ENCODE measurements at regions not wholly inside any gene's neighbourhood (a gene's known extent, or its start where the extent isn't known, plus 50 kb on each side); places are given as distances from the start of the nearest gene placed in this dataset.
"Not testable (repeated sequence)": the region's sequence is repeated elsewhere in the genome, so short reads cannot be mapped to it uniquely, and the experiment has no call there.

DNA sequence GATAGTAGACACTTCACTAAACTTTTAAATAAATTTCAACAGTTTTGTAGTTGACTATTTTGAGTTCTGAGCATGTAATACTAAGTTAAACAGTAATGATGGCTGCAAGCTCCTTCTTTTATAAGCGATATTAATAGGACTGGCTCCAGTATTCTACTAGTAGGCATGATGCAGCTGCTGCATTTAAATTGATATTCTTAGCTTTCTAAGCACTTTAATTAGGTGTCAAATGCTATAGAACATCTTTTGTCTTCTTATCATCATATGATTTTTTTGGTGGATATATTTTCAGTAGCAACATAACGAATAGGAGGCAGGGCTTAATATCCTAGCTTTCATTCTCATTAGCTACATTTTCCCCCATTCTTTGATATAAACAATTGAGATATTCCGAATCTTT is 141.1 kb downstream of the FBXO4 start:
- H3K9ac ChIP-seq (ENCODE audit: insufficient read length, low read depth), result no peak overlapping the region
- H3K9me3 ChIP-seq (ENCODE audit: insufficient read depth, low read length), result no peaks in the 10 kb centered on the region
- TF ChIP-seq ZNF274 (IDR thresholded peaks at IDR 0.05; ENCODE audit: low read depth, low read length), result no peak
- no peak for TF ChIP-seq YY1 (IDR thresholded peaks at IDR 0.05; ENCODE audit: insufficient read depth, insufficient read length)
- TF ChIP-seq SUZ12 (IDR thresholded peaks at IDR 0.05; ENCODE audit: extremely low read depth, insufficient read depth, insufficient read length), result no peak
- H3K4me3 ChIP-seq (ENCODE audit: insufficient read length, low read depth), result no peak overlapping the region
- H3K4me1 ChIP-seq (ENCODE audit: insufficient read depth, insufficient read length), result no peaks in the 10 kb centered on the region
- DNase-seq (ENCODE audit: low read depth, low spot score), result no peak
- no peaks in the 10 kb centered on the region for H3K27me3 ChIP-seq (ENCODE audit: insufficient read depth, insufficient read length)
- no peaks in the 10 kb centered on the region for H3K36me3 ChIP-seq (ENCODE audit: insufficient read depth, insufficient read length, low read length)

DNA sequence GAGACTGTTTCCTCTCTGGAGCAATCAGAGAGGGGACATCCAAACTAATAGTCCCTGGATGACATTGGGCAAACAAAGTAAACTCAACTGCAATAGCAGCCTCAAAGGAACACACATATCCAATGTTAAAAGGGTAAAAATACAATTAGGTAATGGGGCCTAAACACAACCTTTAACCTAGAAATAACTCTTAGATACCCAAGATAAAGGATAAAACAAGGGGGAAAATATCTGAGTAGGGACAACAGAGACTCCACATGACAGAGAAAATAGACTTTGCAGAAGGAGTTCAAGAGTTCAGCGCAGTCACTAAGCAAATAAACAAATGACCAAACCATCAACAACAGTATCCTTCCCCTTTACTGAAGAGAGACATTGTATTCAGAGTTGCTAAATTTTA is 149.3 kb downstream of the FBXO4 start:
- Histone ChIP-seq H3K4me1 (ENCODE audit: insufficient read depth, insufficient read length) (no peaks in the 10 kb centered on the region), H3K36me3 (ENCODE audit: insufficient read depth, insufficient read length, low read length) (no peaks in the 10 kb centered on the region), H3K27me3 (ENCODE audit: insufficient read depth, insufficient read length) (no peaks in the 10 kb centered on the region), H3K9me3 (ENCODE audit: insufficient read depth, low read length) (peaks cover 18% of the 10 kb centered on the region; the same call in 1 of the 2 replicates), H3K4me3 (ENCODE audit: insufficient read length, low read depth) (no peak overlapping the region), H3K9ac (ENCODE audit: insufficient read length, low read depth) (no peak overlapping the region)
- no peak for DNase-seq (ENCODE audit: low read depth, low spot score)
- TF ChIP-seq SUZ12 (IDR thresholded peaks at IDR 0.05; ENCODE audit: extremely low read depth, insufficient read depth, insufficient read length) (no peak), YY1 (IDR thresholded peaks at IDR 0.05; ENCODE audit: insufficient read depth, insufficient read length) (no peak), ZNF274 (IDR thresholded peaks at IDR 0.05; ENCODE audit: low read depth, low read length) (no peak)

DNA sequence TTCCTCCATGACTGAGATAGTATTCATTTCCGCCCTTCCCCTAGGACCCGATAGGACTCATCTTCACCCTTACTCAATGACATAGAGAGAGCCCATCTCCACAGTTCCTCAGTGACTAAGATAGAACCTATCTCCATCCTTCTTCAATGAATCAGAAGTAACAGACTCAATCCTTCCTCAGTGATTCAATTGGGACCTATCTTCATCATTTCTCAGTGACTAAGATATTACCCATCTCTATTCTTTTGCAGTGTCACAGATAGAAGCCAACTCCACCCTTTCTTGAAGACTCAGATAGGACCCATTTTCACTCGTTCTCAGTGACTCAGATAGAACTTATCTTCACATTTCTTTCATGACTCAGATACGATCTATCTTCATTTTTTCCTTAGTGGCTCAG is 164.6 kb downstream of the FBXO4 start:
- Histone ChIP-seq H3K27me3 (ENCODE audit: insufficient read depth, insufficient read length) (no peaks in the 10 kb centered on the region), H3K9ac (ENCODE audit: insufficient read length, low read depth) (no peak overlapping the region), H3K36me3 (ENCODE audit: insufficient read depth, insufficient read length, low read length) (no peaks in the 10 kb centered on the region), H3K4me3 (ENCODE audit: insufficient read length, low read depth) (no peak overlapping the region), H3K9me3 (ENCODE audit: insufficient read depth, low read length) (no peaks in the 10 kb centered on the region), H3K4me1 (ENCODE audit: insufficient read depth, insufficient read length) (no peaks in the 10 kb centered on the region)
- no peak for DNase-seq (ENCODE audit: low read depth, low spot score)
- TF ChIP-seq YY1 (IDR thresholded peaks at IDR 0.05; ENCODE audit: insufficient read depth, insufficient read length) (no peak), ZNF274 (IDR thresholded peaks at IDR 0.05; ENCODE audit: low read depth, low read length) (no peak), SUZ12 (IDR thresholded peaks at IDR 0.05; ENCODE audit: extremely low read depth, insufficient read depth, insufficient read length) (no peak)

DNA sequence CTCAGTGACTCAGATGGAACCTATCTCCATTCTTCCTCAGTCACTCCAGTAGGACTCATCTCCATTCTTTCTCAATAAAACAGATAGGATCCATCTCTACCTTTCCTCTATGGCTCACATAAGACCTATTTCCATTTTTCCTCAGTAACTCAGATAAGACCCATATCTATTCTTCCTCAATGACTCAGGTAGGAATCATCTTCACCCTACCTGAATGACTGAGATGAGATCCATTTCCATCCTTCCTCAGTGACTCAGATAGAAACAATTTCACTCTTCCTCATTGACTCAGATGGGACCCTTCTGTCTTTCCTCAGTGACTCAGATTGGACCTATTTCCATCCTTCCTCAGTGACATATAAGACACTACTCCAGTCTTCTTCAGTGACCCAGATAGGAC is 165.1 kb downstream of the FBXO4 start:
- no peaks in the 10 kb centered on the region for H3K4me1 ChIP-seq (ENCODE audit: insufficient read depth, insufficient read length)
- no peak overlapping the region for H3K9ac ChIP-seq (ENCODE audit: insufficient read length, low read depth)
- no peak for DNase-seq (ENCODE audit: low read depth, low spot score)
- H3K4me3 ChIP-seq (ENCODE audit: insufficient read length, low read depth), result no peak overlapping the region
- TF ChIP-seq SUZ12 (IDR thresholded peaks at IDR 0.05; ENCODE audit: extremely low read depth, insufficient read depth, insufficient read length) (no peak), YY1 (IDR thresholded peaks at IDR 0.05; ENCODE audit: insufficient read depth, insufficient read length) (no peak)
- no peaks in the 10 kb centered on the region for H3K9me3 ChIP-seq (ENCODE audit: insufficient read depth, low read length)
- H3K27me3 ChIP-seq (ENCODE audit: insufficient read depth, insufficient read length), result no peaks in the 10 kb centered on the region
- no peaks in the 10 kb centered on the region for H3K36me3 ChIP-seq (ENCODE audit: insufficient read depth, insufficient read length, low read length)

DNA sequence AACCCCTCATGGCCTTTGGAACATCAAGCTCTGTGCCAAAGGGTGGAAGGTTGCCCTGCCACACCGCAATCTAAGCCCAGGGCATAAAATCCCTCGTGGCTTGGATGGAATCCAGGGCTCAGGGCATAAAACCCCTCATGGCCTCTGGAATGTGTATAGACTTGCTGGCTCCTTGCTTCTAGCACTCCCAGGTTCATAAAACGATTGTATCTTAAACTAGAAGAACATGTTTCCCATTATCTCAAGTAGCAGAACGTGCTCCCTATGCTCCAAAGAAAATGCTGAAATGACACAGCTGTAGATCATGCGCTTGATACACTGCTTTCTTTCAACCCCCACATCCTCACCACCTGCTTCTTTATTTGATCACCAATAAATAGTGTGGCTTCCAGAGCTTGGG is 174.8 kb downstream of the FBXO4 start:
- DNase-seq (ENCODE audit: low read depth, low spot score); H3K36me3 ChIP-seq (ENCODE audit: insufficient read depth, insufficient read length, low read length); H3K9ac ChIP-seq (ENCODE audit: insufficient read length, low read depth); H3K4me1 ChIP-seq (ENCODE audit: insufficient read depth, insufficient read length); H3K4me3 ChIP-seq (ENCODE audit: insufficient read length, low read depth); H3K27me3 ChIP-seq (ENCODE audit: insufficient read depth, insufficient read length); H3K9me3 ChIP-seq (ENCODE audit: insufficient read depth, low read length): not testable (repeated sequence)

DNA sequence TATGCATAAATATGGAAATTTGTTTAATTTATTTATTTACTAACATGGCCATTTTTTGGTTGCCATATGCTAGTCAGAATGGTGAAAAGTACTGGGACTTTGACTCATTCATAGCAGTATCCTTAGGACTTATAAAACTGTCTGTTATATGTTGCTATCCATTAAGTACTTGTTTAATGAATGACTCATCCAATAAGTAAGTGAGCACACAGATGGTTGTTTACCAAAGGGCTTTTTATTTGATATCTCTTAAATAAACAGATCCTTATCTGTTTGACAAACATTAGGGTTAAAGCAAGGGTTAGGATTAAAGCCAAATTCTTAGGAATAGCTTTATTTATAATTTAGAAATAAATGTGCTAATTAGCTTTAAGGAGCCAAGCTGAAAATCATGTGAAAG is 183.4 kb downstream of the FBXO4 start:
- no peaks in the 10 kb centered on the region for H3K4me1 ChIP-seq (ENCODE audit: insufficient read depth, insufficient read length)
- no peaks in the 10 kb centered on the region for H3K36me3 ChIP-seq (ENCODE audit: insufficient read depth, insufficient read length, low read length)
- H3K4me3 ChIP-seq (ENCODE audit: insufficient read length, low read depth), result no peak overlapping the region
- H3K27me3 ChIP-seq (ENCODE audit: insufficient read depth, insufficient read length), result no peaks in the 10 kb centered on the region
- H3K9me3 ChIP-seq (ENCODE audit: insufficient read depth, low read length), result peaks cover 28% of the 10 kb centered on the region; the same call in 1 of the 2 replicates
- no peak overlapping the region for H3K9ac ChIP-seq (ENCODE audit: insufficient read length, low read depth)
- no peak for DNase-seq (ENCODE audit: low read depth, low spot score)
- TF ChIP-seq ZNF274 (IDR thresholded peaks at IDR 0.05; ENCODE audit: low read depth, low read length) (no peak), SUZ12 (IDR thresholded peaks at IDR 0.05; ENCODE audit: extremely low read depth, insufficient read depth, insufficient read length) (no peak), YY1 (IDR thresholded peaks at IDR 0.05; ENCODE audit: insufficient read depth, insufficient read length) (no peak)

DNA sequence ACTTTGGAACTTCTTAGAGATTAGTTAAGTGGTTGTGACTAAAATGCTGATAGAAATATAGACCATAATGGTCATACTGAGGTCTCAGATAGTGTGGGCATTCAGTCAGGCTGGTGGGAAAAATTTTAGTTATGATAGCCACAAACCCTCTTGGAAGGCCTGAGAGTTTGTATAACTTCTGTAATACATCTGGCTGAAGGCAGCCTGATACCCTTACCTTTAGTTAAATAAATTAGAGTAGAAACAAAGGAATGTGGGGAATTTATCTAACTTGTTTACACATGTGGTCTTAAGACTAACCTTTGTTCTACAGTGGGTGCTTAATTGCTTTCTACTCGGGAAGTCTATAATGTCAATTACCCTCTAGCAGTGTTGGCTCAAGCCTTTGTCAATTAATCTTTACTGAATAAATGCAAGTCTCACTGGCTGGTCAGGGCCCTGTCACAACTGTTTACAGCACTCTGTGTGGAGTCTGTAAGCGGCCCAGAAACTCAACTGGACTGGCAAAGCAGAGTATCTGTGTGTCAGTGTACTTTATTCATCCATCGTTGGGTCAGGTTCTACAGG is 184.0 kb downstream of the FBXO4 start:
- H3K36me3 ChIP-seq (ENCODE audit: insufficient read depth, insufficient read length, low read length), result no peaks in the 10 kb centered on the region
- H3K4me1 ChIP-seq (ENCODE audit: insufficient read depth, insufficient read length), result no peaks in the 10 kb centered on the region

DNA sequence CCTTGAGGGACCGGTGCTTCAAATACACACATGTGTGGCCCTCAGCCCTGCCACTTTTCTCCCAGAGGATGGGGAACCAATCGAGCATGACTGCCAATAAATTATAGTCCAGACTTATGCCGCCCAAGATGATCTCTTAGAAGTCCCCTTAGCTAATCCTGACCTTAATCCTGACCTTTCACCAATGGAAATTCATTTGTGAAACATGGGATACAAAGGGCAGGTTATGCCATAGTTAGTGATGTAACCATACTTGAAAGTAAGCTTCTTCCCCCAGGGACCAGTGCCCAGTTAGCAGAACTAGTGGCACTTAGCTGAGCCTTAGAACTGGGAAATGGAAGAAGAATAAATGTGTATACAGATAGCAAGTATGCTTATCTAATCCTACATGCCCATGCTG is 190.6 kb downstream of the FBXO4 start:
- not testable (repeated sequence) for H3K27me3 ChIP-seq (ENCODE audit: insufficient read depth, insufficient read length); H3K9me3 ChIP-seq (ENCODE audit: insufficient read depth, low read length); H3K4me3 ChIP-seq (ENCODE audit: insufficient read length, low read depth); H3K4me1 ChIP-seq (ENCODE audit: insufficient read depth, insufficient read length); H3K36me3 ChIP-seq (ENCODE audit: insufficient read depth, insufficient read length, low read length); H3K9ac ChIP-seq (ENCODE audit: insufficient read length, low read depth); DNase-seq (ENCODE audit: low read depth, low spot score)

More for the DNA sequence above, 184.0 kb downstream of the FBXO4 start:
- TF ChIP-seq ZNF274 (IDR thresholded peaks at IDR 0.05; ENCODE audit: low read depth, low read length) (no peak), YY1 (IDR thresholded peaks at IDR 0.05; ENCODE audit: insufficient read depth, insufficient read length) (no peak), SUZ12 (IDR thresholded peaks at IDR 0.05; ENCODE audit: extremely low read depth, insufficient read depth, insufficient read length) (no peak)
- no peak overlapping the region for H3K4me3 ChIP-seq (ENCODE audit: insufficient read length, low read depth)
- peaks cover 28% of the 10 kb centered on the region; the same call in 1 of the 2 replicates for H3K9me3 ChIP-seq (ENCODE audit: insufficient read depth, low read length)
- H3K27me3 ChIP-seq (ENCODE audit: insufficient read depth, insufficient read length), result no peaks in the 10 kb centered on the region
- no peak overlapping the region for H3K9ac ChIP-seq (ENCODE audit: insufficient read length, low read depth)
- no peak for DNase-seq (ENCODE audit: low read depth, low spot score)
